ENCODE measurements at regions not wholly inside any gene's neighbourhood (a gene's known extent, or its start where the extent isn't known, plus 50 kb on each side); places are given as distances from the start of the nearest gene placed in this dataset.

- no peak for TF ChIP-seq CTCF (conservative IDR thresholded peaks at IDR 0.05)
- no peak overlapping the region for H3K27ac ChIP-seq
Observed at GRCh38 chr20:60204601-60205000, 246.4 kb downstream of the CDH26 start.

GRCh38 chr20:60206259-60206658, 248.0 kb downstream of the CDH26 start:
- TF ChIP-seq CTCF (conservative IDR thresholded peaks at IDR 0.05), result peak; percentile 84
- H3K27ac ChIP-seq, result no peak overlapping the region

- TF ChIP-seq CTCF (conservative IDR thresholded peaks at IDR 0.05), result no peak
- no peak overlapping the region; the same call in 1 of the 2 replicates for H3K27ac ChIP-seq
Observed at GRCh38 chr20:60209048-60209447, 250.8 kb downstream of the CDH26 start.

GRCh38 chr20:60210779-60211617, 252.8 kb downstream of the CDH26 start:
- TF ChIP-seq CTCF (conservative IDR thresholded peaks at IDR 0.05), result peak; percentile 99
- H3K27ac ChIP-seq, result peak overlapping the region; percentile 36

GRCh38 chr20:60211618-60212463, 253.6 kb downstream of the CDH26 start:
- peak overlapping the region; percentile 36; the same call in 1 of the 2 replicates for H3K27ac ChIP-seq
- TF ChIP-seq CTCF (conservative IDR thresholded peaks at IDR 0.05), result no peak

GRCh38 chr20:60212695-60213094, 254.5 kb downstream of the CDH26 start:
- no peak overlapping the region for H3K27ac ChIP-seq
- no peak for TF ChIP-seq CTCF (conservative IDR thresholded peaks at IDR 0.05)
